A549 (cell line): ENCODE measurements at regions not wholly inside any gene's neighbourhood (a gene's known extent, or its start where the extent isn't known, plus 50 kb on each side); places are given as distances from the start of the nearest gene placed in this dataset.

ENCODE experiments used
- ATAC-seq, 2 experiments: fragments of 200-7000 bp in 1 of 2; fragments of >200 bp in 1 of 2; cut with Nextera tagmentation in 1 of 2; cut with Tn5 transposase in 1 of 2; 3 replicates each; pipeline versions ENCODE4 v1.8.0 to v1.9.1; 2018 to 2020; ENCODE audit warnings: mild to moderate bottlenecking in 1 of 2, moderate library complexity in 1 of 2
- CTCF ChIA-PET: fragments of 300-600 bp; sonication (Branson Sonifier 250); formaldehyde crosslinking; extraction: SDS; loops from one replicate; lab custom pipeline; 2021; ENCODE audit warnings: antibody characterized with exemption, inconsistent platforms; lab: Yijun Ruan, JAX
- POLR2A ChIA-PET: fragments of 350-600 bp; formaldehyde crosslinking; extraction: SDS; loops from one replicate; lab custom pipeline; 2021; ENCODE audit warnings: antibody characterized with exemption, inconsistent platforms; lab: Yijun Ruan, JAX
- DNase-seq, 2 experiments: peaks; one replicate each; pipeline versions ENCODE4 v3.0.0 to v3.0.0-alpha.2; 2011 to 2016; ENCODE audit warnings: low read depth in 1 of 2, low spot score in 1 of 2
- FAIRE-seq: peaks from 2 replicates; lab custom pipeline; 2011; peaks lifted over from hg19 to GRCh38; lab: Jason Lieb, UNC
- H3K27ac ChIP-seq, 2 experiments: fragments of >200 bp; sonication (Bioruptor Twin); formaldehyde crosslinking; 3 replicates each; pipeline ENCODE4 v1.5.1; 2016 to 2017
- H3K4me1 ChIP-seq: fragments of >200 bp; sonication (Bioruptor Twin); formaldehyde crosslinking; 3 replicates; pipeline ENCODE4 v1.6.1; 2016
- H3K4me2 ChIP-seq: fragments of >200 bp; sonication (Bioruptor Twin); formaldehyde crosslinking; 3 replicates; pipeline ENCODE4 v1.6.1; 2016
- H3K4me3 ChIP-seq: fragments of >200 bp; sonication (Bioruptor Twin); formaldehyde crosslinking; 3 replicates; pipeline ENCODE4 v1.5.1; 2016
- H3K9me3 ChIP-seq: fragments of >200 bp; sonication (Bioruptor Twin); formaldehyde crosslinking; 3 replicates; pipeline ENCODE4 v1.6.1; 2016
- ATOH8 ChIP-seq: fragments of 250-450 bp; sonication (Bioruptor Pico); IDR thresholded peaks from 2 replicates; pipeline ENCODE4 v1.5.0; 2020; ENCODE audit warnings: low read depth, mild to moderate bottlenecking, moderate library complexity
- BHLHE40 ChIP-seq: IDR thresholded peaks from 2 replicates; pipeline ENCODE4 v1.6.1; 2012; ENCODE audit warnings: low read depth, low read length, inconsistent platforms
- CBX2 ChIP-seq: fragments of 200-600 bp; sonication (generic); IDR thresholded peaks from 2 replicates; pipeline ENCODE4 v1.6.1; 2016; ENCODE audit warnings: low read depth, mild to moderate bottlenecking, borderline replicate concordance
- CEBPB ChIP-seq, 2 experiments: fragments of >200 bp in 1 of 2; sonication (Bioruptor Twin) in 1 of 2; formaldehyde crosslinking in 1 of 2; IDR thresholded peaks; 2 replicates each; pipeline ENCODE4 v1.6.1; 2012 to 2016
- CHD2 ChIP-seq: fragments of 150-350 bp; IDR thresholded peaks from 2 replicates; pipeline ENCODE4 v1.6.1; 2014; ENCODE audit warnings: low read length; ENCODE audit not compliant: partially characterized antibody
- CHD4 ChIP-seq: fragments of 200-600 bp; sonication (generic); IDR thresholded peaks from 2 replicates; pipeline ENCODE4 v1.6.1; 2016; ENCODE audit warnings: antibody characterized with exemption, mild to moderate bottlenecking, borderline replicate concordance
- FOXS1 ChIP-seq: fragments of 250-450 bp; sonication (Bioruptor Pico); IDR thresholded peaks from 2 replicates; pipeline ENCODE4 v1.5.0; 2020; ENCODE audit warnings: mild to moderate bottlenecking, moderate library complexity
- GATA3 ChIP-seq: IDR thresholded peaks from 2 replicates; pipeline ENCODE4 v1.6.1; 2012; ENCODE audit warnings: borderline replicate concordance
- HOXB13 ChIP-seq: fragments of 250-450 bp; sonication (Bioruptor Pico); IDR thresholded peaks from 2 replicates; pipeline ENCODE4 v1.5.0; 2020; ENCODE audit warnings: low read depth, mild to moderate bottlenecking, moderate library complexity
- HOXB5 ChIP-seq: fragments of 250-450 bp; sonication (Bioruptor Pico); IDR thresholded peaks from 2 replicates; pipeline ENCODE4 v1.5.0; 2020; ENCODE audit warnings: mild to moderate bottlenecking, moderate library complexity
- JUN ChIP-seq, 2 experiments: fragments of >200 bp; sonication (Bioruptor Twin); formaldehyde crosslinking; IDR thresholded peaks; 2 replicates in 1 of 2; 3 replicates in 1 of 2; pipeline ENCODE4 v1.6.1; 2016 to 2017
- KDM1A ChIP-seq: fragments of 200-600 bp; sonication (generic); IDR thresholded peaks from 2 replicates; pipeline ENCODE4 v1.6.1; 2016; ENCODE audit warnings: low read depth, mild to moderate bottlenecking
- MAFK ChIP-seq: fragments of 450-650 bp; IDR thresholded peaks from 2 replicates; pipeline ENCODE4 v1.6.1; 2014; ENCODE audit not compliant: partially characterized antibody
- MAZ ChIP-seq: fragments of 150-350 bp; IDR thresholded peaks from 2 replicates; pipeline ENCODE4 v1.6.1; 2014; ENCODE audit warnings: antibody characterized with exemption, low read depth, low read length, borderline replicate concordance
- MYC ChIP-seq: IDR thresholded peaks from 2 replicates; pipeline ENCODE4 v1.6.1; 2012; ENCODE audit warnings: mild to moderate bottlenecking, inconsistent platforms, low read length, improper control_type of control experiment, borderline replicate concordance
- NFE2L2 ChIP-seq: fragments of 150-350 bp; conservative IDR thresholded peaks from 2 replicates; pipeline ENCODE4 v1.6.1; 2014; ENCODE audit warnings: low read length
- NPAS2 ChIP-seq: fragments of 250-450 bp; sonication (Bioruptor Pico); IDR thresholded peaks from 2 replicates; pipeline ENCODE4 v1.8.0; 2022; ENCODE audit warnings: mild to moderate bottlenecking, moderate library complexity, borderline replicate concordance
- NR3C1 ChIP-seq: fragments of >200 bp; sonication (Bioruptor Twin); formaldehyde crosslinking; IDR thresholded peaks from 3 replicates; pipeline ENCODE4 v1.6.1; 2017
- PHF8 ChIP-seq: fragments of 200-600 bp; sonication (generic); IDR thresholded peaks from 2 replicates; pipeline ENCODE4 v1.6.1; 2016; ENCODE audit warnings: low read depth, mild to moderate bottlenecking, antibody characterized with exemption, moderate library complexity, borderline replicate concordance
- REST ChIP-seq: fragments of 200-600 bp; sonication (generic); IDR thresholded peaks from 2 replicates; pipeline ENCODE4 v1.6.1; 2016; ENCODE audit warnings: antibody characterized with exemption, mild to moderate bottlenecking, moderate library complexity
- ZC3H11A ChIP-seq: fragments of 450-650 bp; IDR thresholded peaks from 2 replicates; pipeline ENCODE4 v1.6.1; 2014; ENCODE audit warnings: antibody characterized with exemption, mild to moderate bottlenecking
- ZNF302 ChIP-seq: fragments of 250-450 bp; sonication (Bioruptor Pico); IDR thresholded peaks from 2 replicates; pipeline ENCODE4 v1.9.0; 2021; ENCODE audit warnings: inconsistent platforms, mild to moderate bottlenecking, moderate library complexity
- WGBS: methylation state at CpG from one replicate; pipeline ENCODE4 v1.1.6; 2017; ENCODE audit errors: missing lambda C conversion rate; 5-methylcytosine and 5-hydroxymethylcytosine counted together
- TF ChIP-seq, protein P1 (sequence below): IDR thresholded peaks from 2 replicates; pipeline ENCODE4 v1.6.1; 2012
- TF ChIP-seq, protein P2 (sequence below): fragments of 250-450 bp; sonication (Bioruptor Pico); IDR thresholded peaks from 2 replicates; pipeline ENCODE4 v1.5.0; 2021; ENCODE audit warnings: mild to moderate bottlenecking, moderate library complexity, borderline replicate concordance
- TF ChIP-seq, protein P3 (sequence below): fragments of >200 bp; sonication (Bioruptor Twin); formaldehyde crosslinking; IDR thresholded peaks from 3 replicates; pipeline ENCODE4 v1.6.1; 2016

- FAIRE-seq (no peak), ATAC-seq (no peak)
- no peaks in the 10 kb centered on the region for H3K4me1 ChIP-seq
- WGBS, result 25% methylated on average over 2 of the region's 2 CpGs
- TF ChIP-seq BHLHE40, result no peak
- no peak for TF ChIP-seq ATOH8 (CRISPR knock-in tag)
- TF ChIP-seq ZC3H11A, result no peak
- TF ChIP-seq PHF8, result no peak
- no peak for TF ChIP-seq GATA3
- no peak for TF ChIP-seq ZNF302 (CRISPR knock-in tag)
- TF ChIP-seq, protein P1, sequence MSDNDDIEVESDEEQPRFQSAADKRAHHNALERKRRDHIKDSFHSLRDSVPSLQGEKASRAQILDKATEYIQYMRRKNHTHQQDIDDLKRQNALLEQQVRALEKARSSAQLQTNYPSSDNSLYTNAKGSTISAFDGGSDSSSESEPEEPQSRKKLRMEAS, result no peak
- no peak for TF ChIP-seq CHD4
- no peak for TF ChIP-seq NFE2L2
- TF ChIP-seq NR3C1, result no peak
- TF ChIP-seq MYC, result no peak
- no peak for TF ChIP-seq CEBPB (IDR thresholded peaks at IDR 0.05)
- no peak for TF ChIP-seq CBX2
- TF ChIP-seq MAZ, result no peak
- TF ChIP-seq, protein P2, sequence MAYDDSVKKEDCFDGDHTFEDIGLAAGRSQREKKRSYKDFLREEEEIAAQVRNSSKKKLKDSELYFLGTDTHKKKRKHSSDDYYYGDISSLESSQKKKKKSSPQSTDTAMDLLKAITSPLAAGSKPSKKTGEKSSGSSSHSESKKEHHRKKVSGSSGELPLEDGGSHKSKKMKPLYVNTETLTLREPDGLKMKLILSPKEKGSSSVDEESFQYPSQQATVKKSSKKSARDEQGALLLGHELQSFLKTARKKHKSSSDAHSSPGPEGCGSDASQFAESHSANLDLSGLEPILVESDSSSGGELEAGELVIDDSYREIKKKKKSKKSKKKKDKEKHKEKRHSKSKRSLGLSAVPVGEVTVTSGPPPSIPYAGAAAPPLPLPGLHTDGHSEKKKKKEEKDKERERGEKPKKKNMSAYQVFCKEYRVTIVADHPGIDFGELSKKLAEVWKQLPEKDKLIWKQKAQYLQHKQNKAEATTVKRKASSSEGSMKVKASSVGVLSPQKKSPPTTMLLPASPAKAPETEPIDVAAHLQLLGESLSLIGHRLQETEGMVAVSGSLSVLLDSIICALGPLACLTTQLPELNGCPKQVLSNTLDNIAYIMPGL (CRISPR knock-in tag), result no peak
- no peak for TF ChIP-seq FOXS1 (CRISPR knock-in tag)
- no peak for TF ChIP-seq CHD2
- TF ChIP-seq MAFK, result no peak
- TF ChIP-seq HOXB5 (CRISPR knock-in tag), result no peak
- TF ChIP-seq, all 56 proteins: peak for 0
- peaks cover 6% of the 10 kb centered on the region; the same call in 1 of the 3 replicates for H3K9me3 ChIP-seq
- CTCF ChIA-PET, result no interaction called here
- H3K4me3 ChIP-seq, result no peak overlapping the region
- POLR2A ChIA-PET, result no interaction called here
- no peak overlapping the region for H3K27ac ChIP-seq
- no peak for DNase-seq
- H3K4me2 ChIP-seq, result no peak overlapping the region
Measured at GRCh38 chr10:76735866-76736265, 901.7 kb downstream of the KCNMA1 start.

GRCh38 chr10:76733441-76733936, 904.1 kb downstream of the KCNMA1 start:
- WGBS, result 26% methylated on average over 5 of the region's 5 CpGs
- TF ChIP-seq, protein P3, sequence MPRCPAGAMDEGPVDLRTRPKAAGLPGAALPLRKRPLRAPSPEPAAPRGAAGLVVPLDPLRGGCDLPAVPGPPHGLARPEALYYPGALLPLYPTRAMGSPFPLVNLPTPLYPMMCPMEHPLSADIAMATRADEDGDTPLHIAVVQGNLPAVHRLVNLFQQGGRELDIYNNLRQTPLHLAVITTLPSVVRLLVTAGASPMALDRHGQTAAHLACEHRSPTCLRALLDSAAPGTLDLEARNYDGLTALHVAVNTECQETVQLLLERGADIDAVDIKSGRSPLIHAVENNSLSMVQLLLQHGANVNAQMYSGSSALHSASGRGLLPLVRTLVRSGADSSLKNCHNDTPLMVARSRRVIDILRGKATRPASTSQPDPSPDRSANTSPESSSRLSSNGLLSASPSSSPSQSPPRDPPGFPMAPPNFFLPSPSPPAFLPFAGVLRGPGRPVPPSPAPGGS, result no peak
- TF ChIP-seq REST (no peak), BHLHE40 (no peak), NPAS2 (CRISPR knock-in tag) (no peak), JUN (IDR thresholded peaks at IDR 0.05) (no peak), HOXB13 (CRISPR knock-in tag) (no peak), KDM1A (no peak), MAFK (peak; percentile 19)
- no peak overlapping the region for H3K4me2 ChIP-seq
- FAIRE-seq (no peak), ATAC-seq (no peak), DNase-seq (no peak)
- H3K4me1 ChIP-seq, result no peaks in the 10 kb centered on the region
- CTCF ChIA-PET, result interaction anchor here (1.3 kb wide), 1 partner anchor 19 kb away, joined by 3 read pairs; no protein-coding TSS in a partner anchor
- no peak overlapping the region for H3K4me3 ChIP-seq
- POLR2A ChIA-PET, result no interaction called here
- peaks cover 7% of the 10 kb centered on the region; the same call in 1 of the 3 replicates for H3K9me3 ChIP-seq
- no peak overlapping the region for H3K27ac ChIP-seq
